Mesenchymal stem cell (in vitro differentiated cells and primary cell): ENCODE measurements at regions not wholly inside any gene's neighbourhood (a gene's known extent, or its start where the extent isn't known, plus 50 kb on each side); places are given as distances from the start of the nearest gene placed in this dataset.

ENCODE experiments used
- DNase-seq: peaks from one replicate; pipeline ENCODE4 v3.0.0-alpha.2; 2013
- H2AFZ ChIP-seq: one replicate; pipeline ENCODE4 v1.6.1; 2013; ENCODE audit warnings: low read depth, mild to moderate bottlenecking, control low read depth, inconsistent platforms, low read length, moderate library complexity
- H2AK5ac ChIP-seq: 2 replicates; pipeline ENCODE4 v1.6.1; 2013; ENCODE audit warnings: low read length, moderate library complexity, mild to moderate bottlenecking, inconsistent platforms; ENCODE audit not compliant: severe bottlenecking
- H2BK120ac ChIP-seq: one replicate; pipeline ENCODE4 v1.6.1; 2013; ENCODE audit warnings: low read depth, mild to moderate bottlenecking, inconsistent platforms, low read length, moderate library complexity
- H2BK12ac ChIP-seq, 2 experiments: one replicate each; pipeline ENCODE4 v1.6.1; 2013; ENCODE audit warnings: inconsistent platforms in 2 of 2, low read length in 2 of 2, mild to moderate bottlenecking in 2 of 2, moderate library complexity in 2 of 2, control low read depth in 1 of 2
- H2BK15ac ChIP-seq: one replicate; pipeline ENCODE4 v1.6.1; 2013; ENCODE audit warnings: mild to moderate bottlenecking, low read depth, inconsistent platforms; ENCODE audit not compliant: poor library complexity, severe bottlenecking
- H2BK5ac ChIP-seq: 2 replicates; pipeline ENCODE4 v1.6.1; 2013; ENCODE audit warnings: low read depth, mild to moderate bottlenecking, low read length, control low read depth, inconsistent platforms; ENCODE audit not compliant: poor library complexity, severe bottlenecking
- H3K14ac ChIP-seq, 2 experiments: one replicate each; pipeline ENCODE4 v1.6.1; 2013; ENCODE audit warnings: inconsistent platforms in 2 of 2, low read length in 2 of 2, control low read depth in 1 of 2, mild to moderate bottlenecking in 1 of 2, moderate library complexity in 1 of 2
- H3K18ac ChIP-seq, 2 experiments: one replicate each; pipeline ENCODE4 v1.6.1; 2013; ENCODE audit warnings: inconsistent platforms in 2 of 2, low read length in 2 of 2, control low read depth in 1 of 2, low read depth in 1 of 2, mild to moderate bottlenecking in 1 of 2
- H3K23ac ChIP-seq, 2 experiments: one replicate each; pipeline ENCODE4 v1.6.1; 2013; ENCODE audit warnings: inconsistent platforms in 2 of 2, low read length in 2 of 2, mild to moderate bottlenecking in 2 of 2, moderate library complexity in 2 of 2, control low read depth in 1 of 2
- H3K27ac ChIP-seq: 2 replicates; pipeline ENCODE4 v1.5.1; 2013; ENCODE audit warnings: mild to moderate bottlenecking, moderate library complexity, low read length, control low read depth, inconsistent platforms; ENCODE audit not compliant: poor library complexity, severe bottlenecking
- H3K27me3 ChIP-seq, 2 experiments: 2 replicates each; pipeline versions ENCODE4 v1.6.1 to v1.7.0; 2013; ENCODE audit warnings: low read length in 2 of 2, mild to moderate bottlenecking in 2 of 2, moderate library complexity in 2 of 2, control low read depth in 1 of 2, inconsistent platforms in 1 of 2; ENCODE audit not compliant: control insufficient read depth in 1 of 2, insufficient read depth in 1 of 2
- H3K36me3 ChIP-seq, 2 experiments: 2 replicates each; pipeline versions ENCODE4 v1.6.1 to v1.7.0; 2013; ENCODE audit warnings: low read length in 2 of 2, control low read depth in 1 of 2, inconsistent platforms in 1 of 2, low read depth in 1 of 2, mild to moderate bottlenecking in 1 of 2; ENCODE audit not compliant: insufficient read depth in 2 of 2, control insufficient read depth in 1 of 2
- H3K4ac ChIP-seq, 2 experiments: one replicate each; pipeline ENCODE4 v1.6.1; 2013; ENCODE audit warnings: inconsistent platforms in 2 of 2, low read length in 2 of 2, mild to moderate bottlenecking in 2 of 2, moderate library complexity in 2 of 2, control low read depth in 1 of 2, low read depth in 1 of 2
- H3K4me1 ChIP-seq: 2 replicates; pipeline ENCODE4 v1.6.1; 2013; ENCODE audit warnings: low read depth, low read length, control low read depth; ENCODE audit not compliant: control insufficient read depth, insufficient read depth
- H3K4me2 ChIP-seq: 2 replicates; pipeline ENCODE4 v1.6.1; 2013; ENCODE audit warnings: low read length, mild to moderate bottlenecking, inconsistent platforms; ENCODE audit not compliant: poor library complexity, severe bottlenecking
- H3K4me3 ChIP-seq, 2 experiments: 2 replicates each; pipeline versions ENCODE4 v1.5.1 to v1.7.0; 2013; ENCODE audit warnings: low read length in 2 of 2, mild to moderate bottlenecking in 2 of 2, control low read depth in 1 of 2, low read depth in 1 of 2; ENCODE audit not compliant: insufficient read depth in 1 of 2
- H3K79me1 ChIP-seq: replicated peaks from 2 replicates; pipeline ENCODE4 v1.6.1; 2013; ENCODE audit warnings: mild to moderate bottlenecking, control low read depth, low read length, inconsistent platforms; ENCODE audit not compliant: poor library complexity, severe bottlenecking
- H3K9ac ChIP-seq: 2 replicates; pipeline ENCODE4 v1.7.0; 2013; ENCODE audit warnings: mild to moderate bottlenecking, low read length, moderate library complexity
- H3K9me3 ChIP-seq: 2 replicates; pipeline ENCODE4 v1.7.0; 2013; ENCODE audit warnings: mild to moderate bottlenecking, low read length; ENCODE audit not compliant: control insufficient read depth
- H4K8ac ChIP-seq: one replicate; pipeline ENCODE4 v1.6.1; 2013; ENCODE audit warnings: inconsistent platforms, mild to moderate bottlenecking, low read length, moderate library complexity
- H4K91ac ChIP-seq: one replicate; pipeline ENCODE4 v1.6.1; 2013; ENCODE audit warnings: mild to moderate bottlenecking, low read length, inconsistent platforms
- WGBS: methylation state at CpG from one replicate; pipeline ENCODE4 v1.1.7; 2013; ENCODE audit warnings: mixed read lengths; 5-methylcytosine and 5-hydroxymethylcytosine counted together

- Histone ChIP-seq H4K91ac (no peak overlapping the region), H3K27ac (peak overlapping the region; percentile 80), H3K36me3 (no peaks in the 10 kb centered on the region), H2AK5ac (no peak overlapping the region), H3K18ac (no peak overlapping the region), H3K23ac (no peak overlapping the region), H2BK12ac (no peak overlapping the region), H4K8ac (no peak overlapping the region), H2AFZ (no peak overlapping the region), H3K4me1 (peaks cover 11% of the 10 kb centered on the region), H2BK120ac (no peak overlapping the region), H3K9me3 (no peaks in the 10 kb centered on the region), H3K4ac (no peak overlapping the region), H2BK5ac (no peak overlapping the region), H3K14ac (no peak overlapping the region), H3K4me3 (no peak overlapping the region), H3K79me1 (no peaks in the 10 kb centered on the region), H3K4me2 (no peak overlapping the region), H3K27me3 (no peaks in the 10 kb centered on the region), H2BK15ac (no peak overlapping the region), H3K9ac (no peak overlapping the region)
- WGBS = 39% methylated on average over 2 of the region's 2 CpGs
- peak; percentile 54 for DNase-seq
Measured at GRCh38 chr14:41146391-41146790, 460.3 kb upstream of the LRFN5 start.

GRCh38 chr14:41144370-41144769 lies 462.3 kb upstream of the LRFN5 start:
- Histone ChIP-seq H3K23ac (no peak overlapping the region), H2BK12ac (no peak overlapping the region), H2BK5ac (no peak overlapping the region), H2AFZ (no peak overlapping the region), H3K4me2 (no peak overlapping the region), H3K27ac (no peak overlapping the region), H3K79me1 (no peaks in the 10 kb centered on the region), H3K9me3 (no peaks in the 10 kb centered on the region), H3K14ac (peak overlapping the region in 1 of 2 experiments; percentile 78), H2AK5ac (no peak overlapping the region), H2BK120ac (no peak overlapping the region), H4K8ac (no peak overlapping the region), H3K36me3 (no peaks in the 10 kb centered on the region), H3K4me1 (peaks cover 11% of the 10 kb centered on the region), H3K4me3 (no peak overlapping the region), H3K9ac (no peak overlapping the region), H2BK15ac (no peak overlapping the region), H3K18ac (no peak overlapping the region), H3K4ac (no peak overlapping the region), H4K91ac (no peak overlapping the region), H3K27me3 (no peaks in the 10 kb centered on the region)
- whole genome bisulfite sequencing = 90% methylated on average over 10 of the region's 10 CpGs
- no peak for DNase-seq

GRCh38 chr14:41137741-41138140 lies 468.9 kb upstream of the LRFN5 start:
- Histone ChIP-seq H3K9ac (no peak overlapping the region), H3K14ac (no peak overlapping the region), H3K79me1 (no peaks in the 10 kb centered on the region), H3K4me2 (no peak overlapping the region), H3K27me3 (no peaks in the 10 kb centered on the region), H2BK15ac (no peak overlapping the region), H3K27ac (no peak overlapping the region), H3K4ac (no peak overlapping the region), H4K91ac (no peak overlapping the region), H2BK120ac (no peak overlapping the region), H3K18ac (no peak overlapping the region), H2BK12ac (no peak overlapping the region), H3K4me1 (no peaks in the 10 kb centered on the region), H3K4me3 (no peak overlapping the region), H4K8ac (no peak overlapping the region), H2AFZ (no peak overlapping the region), H2AK5ac (no peak overlapping the region), H3K23ac (no peak overlapping the region), H2BK5ac (no peak overlapping the region), H3K9me3 (peaks cover 3% of the 10 kb centered on the region), H3K36me3 (no peaks in the 10 kb centered on the region)
- WGBS = 91% methylated on average over 2 of the region's 2 CpGs
- DNase-seq = no peak

- Histone ChIP-seq H3K79me1 (no peaks in the 10 kb centered on the region), H4K8ac (no peak overlapping the region), H3K36me3 (no peaks in the 10 kb centered on the region), H3K27me3 (no peaks in the 10 kb centered on the region), H3K4me3 (no peak overlapping the region), H3K4me2 (no peak overlapping the region), H2AK5ac (no peak overlapping the region), H3K27ac (no peak overlapping the region), H3K14ac (no peak overlapping the region), H3K23ac (no peak overlapping the region), H2BK120ac (no peak overlapping the region), H2BK5ac (no peak overlapping the region), H3K4ac (no peak overlapping the region), H2BK12ac (no peak overlapping the region), H3K9me3 (peaks cover 6% of the 10 kb centered on the region), H3K18ac (no peak overlapping the region), H3K9ac (no peak overlapping the region), H3K4me1 (no peaks in the 10 kb centered on the region), H2AFZ (no peak overlapping the region), H4K91ac (no peak overlapping the region), H2BK15ac (no peak overlapping the region)
- WGBS = 89% methylated on average over 1 of the region's 2 CpGs
- no peak for DNase-seq
Measured at GRCh38 chr14:41130274-41130673, 476.4 kb upstream of the LRFN5 start.
